Spinal cord (tissue), 9 donors: ENCODE measurements at regions not wholly inside any gene's neighbourhood (a gene's known extent, or its start where the extent isn't known, plus 50 kb on each side); places are given as distances from the start of the nearest gene placed in this dataset.

Experiments used
- DNase-seq, 6 donors: peaks; one replicate each; pipeline versions ENCODE4 v3.0.0 to v3.0.0-alpha.2; 2013 to 2015; ENCODE audit warnings: low spot score in 6 of 6, low read depth in 4 of 6
- H3K27ac ChIP-seq: one replicate; pipeline ENCODE4 v1.5.1; 2013; ENCODE audit warnings: low read depth, low read length, control low read depth
- H3K27me3 ChIP-seq: one replicate; pipeline ENCODE4 v1.6.1; 2013; ENCODE audit warnings: low read length; ENCODE audit not compliant: control insufficient read depth, insufficient read depth
- H3K36me3 ChIP-seq: one replicate; pipeline ENCODE4 v1.6.1; 2013; ENCODE audit warnings: low read length; ENCODE audit not compliant: control insufficient read depth, insufficient read depth
- H3K4me1 ChIP-seq: one replicate; pipeline ENCODE4 v1.6.1; 2013; ENCODE audit warnings: low read length; ENCODE audit not compliant: control insufficient read depth, insufficient read depth
- H3K4me3 ChIP-seq: one replicate; pipeline ENCODE4 v1.5.1; 2013; ENCODE audit warnings: low read depth, low read length, control low read depth
- H3K9me3 ChIP-seq: one replicate; pipeline ENCODE4 v1.6.1; 2013; ENCODE audit warnings: low read length; ENCODE audit not compliant: control insufficient read depth, insufficient read depth
- WGBS: methylation state at CpG from one replicate; pipeline ENCODE4 v1.1.5; 2013; ENCODE audit warnings: missing lambda C conversion rate; ENCODE audit not compliant: insufficient coverage; 5-methylcytosine and 5-hydroxymethylcytosine counted together
- donor health status: healthy.

DNA sequence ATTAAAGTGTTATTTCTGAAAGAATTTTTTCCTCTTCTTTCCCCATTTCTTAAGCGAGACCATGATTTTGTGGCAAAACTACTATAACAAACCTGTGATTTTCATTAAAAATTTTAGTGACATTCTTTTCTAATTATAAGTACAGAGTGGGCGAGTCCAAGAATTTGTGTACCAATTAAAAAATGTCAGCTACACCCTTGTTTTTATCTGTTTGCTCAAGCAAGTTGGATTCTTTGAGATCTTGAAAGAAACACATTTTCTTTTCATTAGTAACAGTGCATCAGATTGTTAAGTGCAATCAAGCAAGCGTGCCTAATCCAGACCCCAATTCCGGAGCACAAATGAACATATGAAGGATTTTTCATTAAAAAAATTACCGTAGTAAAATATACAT lies 338.8 kb upstream of the DDHD1 start:
- Histone ChIP-seq H3K4me3 (no peak overlapping the region), H3K9me3 (no peaks in the 10 kb centered on the region), H3K27me3 (no peaks in the 10 kb centered on the region), H3K36me3 (no peaks in the 10 kb centered on the region), H3K4me1 (no peaks in the 10 kb centered on the region), H3K27ac (no peak overlapping the region)
- WGBS = no CpG with 5 or more reads among the region's 5 CpGs
- DNase-seq = no peak

- Histone ChIP-seq H3K9me3 (no peaks in the 10 kb centered on the region), H3K4me1 (no peaks in the 10 kb centered on the region), H3K27me3 (no peaks in the 10 kb centered on the region), H3K27ac (no peak overlapping the region), H3K4me3 (no peak overlapping the region), H3K36me3 (no peaks in the 10 kb centered on the region)
- no peak for DNase-seq
- WGBS = no CpG with 5 or more reads among the region's 3 CpGs
Observed at GRCh38 chr14:53491256-53491883, 338.2 kb upstream of the DDHD1 start.

- no peaks in the 10 kb centered on the region for H3K4me1 ChIP-seq
- H3K9me3 ChIP-seq = peaks cover 5% of the 10 kb centered on the region
- H3K27ac ChIP-seq = no peak overlapping the region
- H3K36me3 ChIP-seq = no peaks in the 10 kb centered on the region
- no peaks in the 10 kb centered on the region for H3K27me3 ChIP-seq
- 40% methylated on average over 1 of the region's 1 CpG for WGBS
- DNase-seq = no peak
- no peak overlapping the region for H3K4me3 ChIP-seq
Observed at GRCh38 chr14:53478174-53478573, 325.1 kb upstream of the DDHD1 start.

DNA sequence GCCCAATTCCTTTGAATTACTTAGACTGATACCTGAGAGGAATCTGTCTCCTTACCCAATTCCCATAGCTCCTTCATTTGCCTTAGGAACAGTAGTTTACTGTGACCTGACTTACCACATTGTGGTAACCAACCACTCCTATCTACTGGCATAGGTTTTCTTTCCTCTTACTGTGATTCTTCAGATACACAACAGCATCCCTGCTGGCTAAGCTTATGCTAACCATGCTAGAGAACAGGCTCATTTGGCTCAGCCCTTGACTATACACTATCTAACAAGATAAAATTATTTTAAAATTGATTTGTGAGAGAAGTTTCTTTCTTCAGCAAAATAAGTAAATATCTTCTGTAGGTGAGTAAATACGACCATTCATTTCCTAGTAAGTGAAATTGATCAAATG lies 320.4 kb upstream of the DDHD1 start:
- H3K9me3 ChIP-seq = no peaks in the 10 kb centered on the region
- no peaks in the 10 kb centered on the region for H3K4me1 ChIP-seq
- no peak for DNase-seq
- H3K4me3 ChIP-seq = no peak overlapping the region
- H3K36me3 ChIP-seq = no peaks in the 10 kb centered on the region
- no CpG with 5 or more reads among the region's 1 CpG for WGBS
- H3K27me3 ChIP-seq = no peaks in the 10 kb centered on the region
- H3K27ac ChIP-seq = no peak overlapping the region

DNA sequence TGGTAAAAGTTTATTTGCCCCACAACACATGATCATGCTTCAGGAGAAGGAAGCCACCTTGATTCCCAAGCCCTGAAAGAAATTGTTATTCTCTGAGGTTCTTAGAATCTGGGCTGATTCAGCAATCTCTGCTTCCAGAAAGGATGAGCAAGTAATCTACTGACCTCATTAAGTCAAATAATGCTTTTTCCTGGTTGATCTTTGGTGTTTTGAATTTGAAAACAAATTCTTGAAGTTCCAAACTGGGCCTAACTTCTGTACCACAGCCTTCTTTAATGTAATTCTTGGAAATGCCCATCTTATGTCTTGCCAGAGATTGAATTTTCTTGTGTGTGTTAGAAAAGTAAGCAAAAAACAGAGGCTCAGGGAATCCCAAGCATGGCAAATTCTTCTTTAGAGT lies 319.2 kb upstream of the DDHD1 start:
- no peaks in the 10 kb centered on the region for H3K36me3 ChIP-seq
- H3K4me3 ChIP-seq = no peak overlapping the region
- H3K27ac ChIP-seq = no peak overlapping the region
- no peak for DNase-seq
- no peaks in the 10 kb centered on the region for H3K4me1 ChIP-seq
- no peaks in the 10 kb centered on the region for H3K9me3 ChIP-seq
- no peaks in the 10 kb centered on the region for H3K27me3 ChIP-seq

DNA sequence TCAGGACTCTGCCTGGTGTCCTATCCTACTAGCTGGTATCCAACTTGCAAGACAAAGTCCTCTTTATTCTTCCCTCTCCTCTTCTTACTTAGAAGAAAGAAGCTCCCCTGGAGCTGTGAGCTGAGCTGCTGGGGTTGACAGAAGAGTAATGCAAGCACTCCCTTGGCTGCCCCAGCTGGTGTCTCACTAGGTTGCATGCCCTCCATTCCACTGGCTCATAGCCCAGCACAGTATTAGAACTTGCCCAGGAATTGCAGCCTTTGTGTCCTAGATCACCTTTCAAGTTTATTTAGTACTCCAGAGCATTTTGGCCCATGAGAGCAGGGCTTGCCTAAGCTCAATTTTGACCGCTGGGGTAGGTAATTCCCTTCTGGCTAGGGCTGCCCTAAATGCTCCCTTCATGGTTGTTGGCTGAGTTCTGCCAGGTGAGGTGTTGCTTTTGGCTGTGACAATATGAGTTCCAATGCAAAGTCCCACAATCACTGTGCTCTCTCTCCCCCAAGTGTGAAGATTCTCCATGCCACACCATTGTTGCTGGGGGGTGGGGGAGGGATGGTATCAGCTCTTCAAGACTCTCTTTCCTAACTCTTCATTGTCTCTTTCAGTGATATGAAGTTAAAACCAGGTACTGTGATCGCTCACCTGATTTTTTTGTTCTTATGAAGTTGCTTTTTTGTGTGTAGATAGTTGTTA lies 317.4 kb upstream of the DDHD1 start:
- Histone ChIP-seq H3K4me3 (no peak overlapping the region), H3K27ac (no peak overlapping the region), H3K9me3 (no peaks in the 10 kb centered on the region), H3K4me1 (no peaks in the 10 kb centered on the region), H3K36me3 (no peaks in the 10 kb centered on the region), H3K27me3 (no peaks in the 10 kb centered on the region)
- WGBS = 100% methylated on average over 1 of the region's 2 CpGs
- DNase-seq = no peak

GRCh38 chr14:53468876-53469275 lies 315.8 kb upstream of the DDHD1 start:
- no peaks in the 10 kb centered on the region for H3K9me3 ChIP-seq
- H3K27me3 ChIP-seq = no peaks in the 10 kb centered on the region
- no peak for DNase-seq
- no peak overlapping the region for H3K4me3 ChIP-seq
- no peaks in the 10 kb centered on the region for H3K36me3 ChIP-seq
- WGBS = 88% methylated on average over 2 of the region's 3 CpGs
- no peak overlapping the region for H3K27ac ChIP-seq
- H3K4me1 ChIP-seq = no peaks in the 10 kb centered on the region

DNA sequence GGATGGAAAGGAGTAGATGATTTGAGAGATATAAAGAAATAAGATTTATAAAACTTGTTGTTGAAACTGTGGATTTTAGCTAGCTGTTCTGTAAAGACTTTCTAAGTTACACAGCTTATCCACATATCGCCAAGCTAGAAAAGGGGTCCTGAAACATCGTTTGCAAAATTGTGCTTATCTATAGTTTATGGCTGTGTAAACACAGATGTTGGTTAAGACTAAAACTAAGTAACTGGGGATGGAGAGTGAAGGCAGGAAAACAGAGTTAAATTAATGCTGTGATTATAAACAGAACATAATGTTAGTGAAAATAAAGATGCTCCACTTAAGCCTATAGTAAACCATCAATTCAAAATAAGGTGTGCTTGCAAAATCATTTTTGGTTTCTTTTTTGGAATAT lies 311.3 kb upstream of the DDHD1 start:
- H3K4me3 ChIP-seq = no peak overlapping the region
- H3K9me3 ChIP-seq = no peaks in the 10 kb centered on the region
- DNase-seq = no peak
- no peaks in the 10 kb centered on the region for H3K4me1 ChIP-seq
- no peaks in the 10 kb centered on the region for H3K36me3 ChIP-seq
- no CpG with 5 or more reads among the region's 2 CpGs for WGBS
- no peak overlapping the region for H3K27ac ChIP-seq
- H3K27me3 ChIP-seq = no peaks in the 10 kb centered on the region

GRCh38 chr14:53462931-53463778 lies 310.0 kb upstream of the DDHD1 start:
- Histone ChIP-seq H3K4me1 (no peaks in the 10 kb centered on the region), H3K36me3 (no peaks in the 10 kb centered on the region), H3K27ac (no peak overlapping the region), H3K4me3 (no peak overlapping the region), H3K9me3 (no peaks in the 10 kb centered on the region), H3K27me3 (no peaks in the 10 kb centered on the region)
- 89% methylated on average over 5 of the region's 9 CpGs for WGBS
- DNase-seq = no peak
